BE2C (cell line): ENCODE measurements at regions not wholly inside any gene's neighbourhood (a gene's known extent, or its start where the extent isn't known, plus 50 kb on each side); places are given as distances from the start of the nearest gene placed in this dataset.

Experiments
- DNase-seq: peaks from one replicate; pipeline ENCODE4 v3.0.0-alpha.2; 2020
- H3K27me3 ChIP-seq: fragments of 250-450 bp; sonication (Bioruptor Pico); 2 replicates; pipeline ENCODE4 v1.5.1; 2020; ENCODE audit warnings: mild to moderate bottlenecking
- H3K36me3 ChIP-seq: fragments of 250-450 bp; sonication (Bioruptor Pico); 2 replicates; pipeline ENCODE4 v1.5.1; 2020; ENCODE audit warnings: mild to moderate bottlenecking
- H3K4me1 ChIP-seq: fragments of 250-450 bp; sonication (Bioruptor Pico); 2 replicates; pipeline ENCODE4 v1.5.1; 2020
- H3K4me3 ChIP-seq: 2 replicates; pipeline ENCODE4 v1.5.1; 2011; ENCODE audit warnings: low read depth, low read length
- H3K9me3 ChIP-seq: fragments of 250-450 bp; sonication (Bioruptor Pico); 2 replicates; pipeline ENCODE4 v1.5.1; 2020
- TF ChIP-seq, protein P1 (sequence below): IDR thresholded peaks from 2 replicates; pipeline ENCODE4 v1.5.1; 2012; ENCODE audit warnings: mild to moderate bottlenecking, low read depth, low read length

DNA sequence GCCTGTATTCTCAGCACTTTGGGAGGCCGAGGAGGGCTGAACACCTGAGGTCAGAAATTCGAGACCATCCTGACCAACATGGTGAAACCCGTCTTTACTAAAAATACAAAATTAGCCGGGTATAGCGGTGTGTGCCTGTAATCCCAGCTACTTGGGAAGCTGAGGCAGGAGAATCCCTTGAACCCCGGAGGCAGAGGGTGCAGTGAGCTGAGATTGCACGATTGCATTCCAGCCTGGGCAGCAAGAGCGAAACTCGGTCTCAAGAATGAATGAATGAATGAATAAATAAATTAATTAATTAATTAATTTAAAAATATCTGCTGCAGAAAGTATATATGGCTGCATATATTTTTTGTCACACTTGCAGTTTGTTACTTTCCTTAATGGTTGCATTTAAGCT lies 781.8 kb downstream of the DNAJB9 start:
- H3K9me3 ChIP-seq, result no peaks in the 10 kb centered on the region
- no peak overlapping the region for H3K4me3 ChIP-seq
- H3K4me1 ChIP-seq, result no peaks in the 10 kb centered on the region
- TF ChIP-seq, protein P1, sequence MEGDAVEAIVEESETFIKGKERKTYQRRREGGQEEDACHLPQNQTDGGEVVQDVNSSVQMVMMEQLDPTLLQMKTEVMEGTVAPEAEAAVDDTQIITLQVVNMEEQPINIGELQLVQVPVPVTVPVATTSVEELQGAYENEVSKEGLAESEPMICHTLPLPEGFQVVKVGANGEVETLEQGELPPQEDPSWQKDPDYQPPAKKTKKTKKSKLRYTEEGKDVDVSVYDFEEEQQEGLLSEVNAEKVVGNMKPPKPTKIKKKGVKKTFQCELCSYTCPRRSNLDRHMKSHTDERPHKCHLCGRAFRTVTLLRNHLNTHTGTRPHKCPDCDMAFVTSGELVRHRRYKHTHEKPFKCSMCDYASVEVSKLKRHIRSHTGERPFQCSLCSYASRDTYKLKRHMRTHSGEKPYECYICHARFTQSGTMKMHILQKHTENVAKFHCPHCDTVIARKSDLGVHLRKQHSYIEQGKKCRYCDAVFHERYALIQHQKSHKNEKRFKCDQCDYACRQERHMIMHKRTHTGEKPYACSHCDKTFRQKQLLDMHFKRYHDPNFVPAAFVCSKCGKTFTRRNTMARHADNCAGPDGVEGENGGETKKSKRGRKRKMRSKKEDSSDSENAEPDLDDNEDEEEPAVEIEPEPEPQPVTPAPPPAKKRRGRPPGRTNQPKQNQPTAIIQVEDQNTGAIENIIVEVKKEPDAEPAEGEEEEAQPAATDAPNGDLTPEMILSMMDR, result no peak
- no peaks in the 10 kb centered on the region; the same call in 1 of the 2 replicates for H3K27me3 ChIP-seq
- H3K36me3 ChIP-seq, result no peaks in the 10 kb centered on the region
- DNase-seq, result no peak

DNA sequence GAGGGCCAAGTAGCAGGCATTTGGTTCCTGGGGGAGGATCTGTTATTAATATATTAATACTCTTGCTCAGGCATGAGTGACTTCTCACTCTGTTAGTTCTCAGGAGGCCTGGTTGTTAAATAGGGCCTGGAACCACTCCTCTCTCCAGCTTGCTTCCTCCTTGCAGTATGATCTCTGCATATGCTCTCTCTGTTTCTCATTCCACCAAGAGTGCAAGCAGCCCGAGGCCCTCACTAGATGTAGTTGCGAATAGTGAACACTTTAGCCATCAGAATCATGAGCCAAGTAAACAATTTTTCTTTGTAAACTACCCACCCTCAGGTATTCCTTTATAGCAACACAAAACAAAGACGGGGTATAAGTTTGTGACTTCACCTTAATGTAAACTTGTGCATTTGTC lies 784.3 kb downstream of the DNAJB9 start:
- H3K4me1 ChIP-seq, result no peaks in the 10 kb centered on the region
- no peaks in the 10 kb centered on the region for H3K36me3 ChIP-seq
- H3K4me3 ChIP-seq, result no peak overlapping the region
- no peaks in the 10 kb centered on the region for H3K9me3 ChIP-seq
- no peak for DNase-seq
- TF ChIP-seq, protein P1, result no peak
- no peaks in the 10 kb centered on the region; the same call in 1 of the 2 replicates for H3K27me3 ChIP-seq

DNA sequence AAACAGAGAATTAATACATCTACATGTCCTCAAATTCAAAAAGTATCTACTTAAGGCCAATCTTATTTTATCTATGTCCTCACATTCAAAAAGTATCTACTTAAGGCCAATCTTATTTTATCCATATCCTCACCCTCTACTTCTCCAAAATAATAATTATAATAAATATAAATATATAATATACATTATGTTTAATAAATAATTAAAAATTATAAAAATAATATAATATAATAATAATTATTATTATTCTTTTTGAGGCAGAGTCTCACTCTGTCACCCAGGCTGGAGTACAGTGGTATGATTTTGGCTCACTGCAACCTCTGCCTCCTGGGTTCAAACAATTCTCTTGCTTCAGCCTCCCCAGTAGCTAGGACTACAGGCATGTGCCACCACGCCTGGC lies 784.9 kb downstream of the DNAJB9 start:
- TF ChIP-seq, protein P1, result no peak
- no peak for DNase-seq
- H3K4me1 ChIP-seq, result no peaks in the 10 kb centered on the region

DNA sequence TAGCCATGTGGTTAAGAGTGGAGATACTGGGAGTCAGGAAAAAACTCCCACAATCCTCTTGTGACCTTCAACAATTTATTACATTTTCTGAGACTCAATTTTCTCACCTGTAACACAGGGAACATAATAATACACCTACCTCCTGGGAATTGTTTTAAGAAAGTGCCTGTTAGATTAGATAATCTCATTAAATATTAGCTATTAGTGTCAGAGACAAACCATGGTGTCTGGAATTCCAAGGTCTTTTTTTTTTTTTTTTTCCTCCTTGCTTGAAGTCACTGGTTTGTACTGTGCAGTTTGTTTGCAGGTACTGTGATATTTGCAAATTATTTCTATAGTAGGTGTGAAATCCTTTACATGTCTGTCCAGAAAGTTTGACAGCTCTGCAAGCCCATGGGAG lies 806.1 kb downstream of the DNAJB9 start:
- Histone ChIP-seq H3K9me3 (no peaks in the 10 kb centered on the region), H3K36me3 (no peaks in the 10 kb centered on the region), H3K27me3 (no peaks in the 10 kb centered on the region), H3K4me3 (no peak overlapping the region), H3K4me1 (no peaks in the 10 kb centered on the region)
- TF ChIP-seq, protein P1, result no peak
- DNase-seq, result no peak

More for the DNA sequence above, 784.9 kb downstream of the DNAJB9 start:
- no peaks in the 10 kb centered on the region; the same call in 1 of the 2 replicates for H3K27me3 ChIP-seq
- no peaks in the 10 kb centered on the region for H3K36me3 ChIP-seq
- H3K9me3 ChIP-seq, result no peaks in the 10 kb centered on the region
- no peak overlapping the region for H3K4me3 ChIP-seq

DNA sequence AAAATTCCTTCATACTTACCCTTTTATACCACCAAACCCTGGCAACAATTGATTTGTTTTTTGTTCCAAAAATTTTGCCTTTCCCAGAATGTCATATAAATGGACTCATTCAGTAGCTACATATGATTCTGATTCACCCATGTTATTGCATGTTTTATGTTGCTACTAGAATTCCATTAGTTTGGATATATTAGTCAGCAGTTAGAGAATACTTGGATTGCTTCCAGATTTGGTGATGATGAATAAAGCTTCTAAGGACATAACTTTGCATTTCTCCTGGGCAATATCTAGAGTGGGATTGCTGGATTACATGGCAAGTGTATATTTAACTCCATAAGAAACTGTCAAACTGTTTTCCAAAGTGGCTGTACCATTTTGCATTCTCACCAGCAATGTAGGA lies 806.9 kb downstream of the DNAJB9 start:
- no peaks in the 10 kb centered on the region for H3K36me3 ChIP-seq
- H3K4me1 ChIP-seq, result no peaks in the 10 kb centered on the region

DNA sequence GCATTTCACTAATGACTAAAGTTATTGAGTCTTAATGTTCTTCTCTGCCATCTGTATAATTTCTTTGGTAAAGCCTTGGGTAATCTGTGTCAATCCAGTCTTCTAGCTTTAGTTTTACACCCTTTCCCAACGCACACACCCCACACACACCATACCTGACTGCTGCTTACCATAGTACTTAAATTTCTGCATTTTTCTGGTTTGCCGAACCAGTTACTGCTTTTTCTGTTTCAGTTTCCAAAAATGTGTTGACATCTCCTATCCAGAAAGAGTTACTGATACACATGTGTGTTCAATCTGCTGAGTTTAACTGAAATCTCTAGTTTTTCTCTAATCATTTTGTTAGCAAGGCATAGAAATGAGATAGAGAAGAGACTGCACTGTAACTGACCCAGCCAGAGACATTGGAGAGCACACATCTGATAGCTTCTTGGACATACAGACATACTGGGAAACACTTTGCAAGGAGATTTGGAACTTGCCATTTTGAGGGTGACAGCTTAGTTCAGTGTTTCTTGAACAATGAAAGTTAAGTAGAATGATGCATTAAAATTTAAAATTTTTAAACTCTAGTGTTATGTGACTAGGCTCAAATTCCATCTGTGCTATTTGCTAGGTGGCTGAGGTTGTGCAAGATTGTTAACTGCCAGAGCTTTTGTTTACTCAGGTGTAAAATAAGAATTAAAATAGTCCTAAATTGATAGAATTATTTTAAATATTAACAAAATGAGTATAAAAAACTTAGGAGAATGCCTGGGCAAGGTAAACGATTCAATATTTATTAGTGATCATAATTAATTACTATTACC lies 807.6 kb downstream of the DNAJB9 start:
- no peak for DNase-seq
- Histone ChIP-seq H3K36me3 (no peaks in the 10 kb centered on the region), H3K9me3 (no peaks in the 10 kb centered on the region), H3K4me3 (no peak overlapping the region), H3K27me3 (no peaks in the 10 kb centered on the region), H3K4me1 (no peaks in the 10 kb centered on the region)
- TF ChIP-seq, protein P1, result no peak

More for the DNA sequence above, 806.9 kb downstream of the DNAJB9 start:
- Histone ChIP-seq H3K9me3 (no peaks in the 10 kb centered on the region), H3K4me3 (no peak overlapping the region), H3K27me3 (no peaks in the 10 kb centered on the region)
- no peak for DNase-seq
- TF ChIP-seq, protein P1, result no peak
